ENCODE measurements at regions not wholly inside any gene's neighbourhood (a gene's known extent, or its start where the extent isn't known, plus 50 kb on each side); places are given as distances from the start of the nearest gene placed in this dataset.

GRCh38 chr2:83837823-83838222, 621.3 kb downstream of the SUCLG1 start:
- H3K79me2 ChIP-seq (ENCODE audit: insufficient read depth, low read length), result no peaks in the 10 kb centered on the region
- H3K4me3 ChIP-seq (ENCODE audit: low read length, poor library complexity, severe bottlenecking), result no peak overlapping the region
- no peak overlapping the region for H2AFZ ChIP-seq (ENCODE audit: low read length)
- no peaks in the 10 kb centered on the region for H3K9me2 ChIP-seq (replicated peaks; ENCODE audit: low read depth, low read length)
- H3F3A ChIP-seq (ENCODE audit: low read depth), result no peaks in the 10 kb centered on the region
- no peaks in the 10 kb centered on the region for H3K9me3 ChIP-seq (ENCODE audit: insufficient read depth, low read depth, low read length)
- no peak overlapping the region for H3K4me2 ChIP-seq (ENCODE audit: low read depth, low read length, poor library complexity, severe bottlenecking)
- H3K4me1 ChIP-seq (ENCODE audit: insufficient read depth, low read length, poor library complexity, severe bottlenecking), result no peaks in the 10 kb centered on the region
- H3K9ac ChIP-seq (ENCODE audit: low read depth, low read length, poor library complexity, severe bottlenecking), result no peak overlapping the region
- no peak for TF ChIP-seq EZH2phosphoT487 (IDR thresholded peaks at IDR 0.05; ENCODE audit: borderline replicate concordance)
- no peak for TF ChIP-seq CTCF (conservative IDR thresholded peaks at IDR 0.05; ENCODE audit: low read length)
- no peaks in the 10 kb centered on the region for H3K27me3 ChIP-seq (ENCODE audit: insufficient read depth, low read length, poor library complexity, severe bottlenecking)
- H3K36me3 ChIP-seq (ENCODE audit: insufficient read depth, low read length), result no peaks in the 10 kb centered on the region
- H4K20me1 ChIP-seq (ENCODE audit: insufficient read depth, low read length, poor library complexity, severe bottlenecking), result no peaks in the 10 kb centered on the region

DNA sequence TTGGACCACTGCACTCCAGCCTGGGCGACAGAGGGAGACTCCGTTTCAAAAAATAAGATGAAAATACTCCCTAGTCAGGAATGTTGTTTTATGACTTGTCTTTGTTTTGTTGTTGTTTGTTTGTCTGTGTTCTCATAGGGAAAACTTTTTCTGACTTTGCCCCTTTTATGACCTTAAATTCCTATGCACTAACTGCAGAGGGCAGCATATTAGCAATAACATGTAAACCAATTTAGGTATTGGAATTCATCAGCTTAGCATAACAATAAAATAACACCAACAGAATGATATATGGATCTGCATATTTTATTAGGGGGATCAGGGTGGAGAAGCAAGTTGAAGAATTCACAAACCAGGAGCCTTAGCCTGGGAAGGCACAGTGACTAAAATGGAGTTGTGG, 631.5 kb downstream of the SUCLG1 start:
- no peak overlapping the region for H3K9ac ChIP-seq (ENCODE audit: low read depth, low read length, poor library complexity, severe bottlenecking)
- H4K20me1 ChIP-seq (ENCODE audit: insufficient read depth, low read length, poor library complexity, severe bottlenecking), result no peaks in the 10 kb centered on the region
- no peaks in the 10 kb centered on the region for H3K79me2 ChIP-seq (ENCODE audit: insufficient read depth, low read length)
- no peak overlapping the region for H3K4me3 ChIP-seq (ENCODE audit: low read length, poor library complexity, severe bottlenecking)
- H3K4me2 ChIP-seq (ENCODE audit: low read depth, low read length, poor library complexity, severe bottlenecking), result no peak overlapping the region
- no peak overlapping the region for H2AFZ ChIP-seq (ENCODE audit: low read length)
- no peaks in the 10 kb centered on the region for H3K4me1 ChIP-seq (ENCODE audit: insufficient read depth, low read length, poor library complexity, severe bottlenecking)
- TF ChIP-seq CTCF (conservative IDR thresholded peaks at IDR 0.05; ENCODE audit: low read length) (peak; percentile 38; the same call in 1 of the 2 replicates), EZH2phosphoT487 (IDR thresholded peaks at IDR 0.05; ENCODE audit: borderline replicate concordance) (no peak)
- no peaks in the 10 kb centered on the region for H3K9me2 ChIP-seq (replicated peaks; ENCODE audit: low read depth, low read length)
- no peaks in the 10 kb centered on the region for H3F3A ChIP-seq (ENCODE audit: low read depth)
- no peaks in the 10 kb centered on the region for H3K27me3 ChIP-seq (ENCODE audit: insufficient read depth, low read length, poor library complexity, severe bottlenecking)
- H3K9me3 ChIP-seq (ENCODE audit: insufficient read depth, low read depth, low read length), result no peaks in the 10 kb centered on the region
- no peaks in the 10 kb centered on the region for H3K36me3 ChIP-seq (ENCODE audit: insufficient read depth, low read length)

DNA sequence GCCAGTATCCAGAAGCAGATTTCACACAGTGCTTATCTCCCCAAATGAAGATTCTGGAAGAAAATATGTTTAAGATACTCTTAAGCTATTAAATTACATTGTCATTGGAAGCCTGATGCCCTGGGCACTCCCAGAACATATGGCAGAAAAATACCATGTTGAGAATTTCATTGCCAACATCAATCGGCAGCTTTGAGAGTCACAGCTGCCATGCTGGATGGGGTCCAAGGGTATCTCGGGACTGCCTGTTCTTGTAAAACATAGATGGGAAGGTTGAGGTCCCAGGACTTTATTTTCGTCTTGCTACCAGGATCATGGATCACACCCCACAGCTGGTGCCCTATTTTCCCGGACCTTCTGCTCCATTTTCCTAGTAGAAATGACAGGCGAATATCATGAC, 632.5 kb downstream of the SUCLG1 start:
- TF ChIP-seq EZH2phosphoT487 (IDR thresholded peaks at IDR 0.05; ENCODE audit: borderline replicate concordance) (no peak), CTCF (conservative IDR thresholded peaks at IDR 0.05; ENCODE audit: low read length) (no peak)
- no peak overlapping the region for H2AFZ ChIP-seq (ENCODE audit: low read length)
- H3K36me3 ChIP-seq (ENCODE audit: insufficient read depth, low read length), result no peaks in the 10 kb centered on the region
- H3K4me1 ChIP-seq (ENCODE audit: insufficient read depth, low read length, poor library complexity, severe bottlenecking), result no peaks in the 10 kb centered on the region
- H3K9me2 ChIP-seq (replicated peaks; ENCODE audit: low read depth, low read length), result no peaks in the 10 kb centered on the region
- H3K27me3 ChIP-seq (ENCODE audit: insufficient read depth, low read length, poor library complexity, severe bottlenecking), result no peaks in the 10 kb centered on the region
- no peak overlapping the region for H3K4me3 ChIP-seq (ENCODE audit: low read length, poor library complexity, severe bottlenecking)
- no peaks in the 10 kb centered on the region for H4K20me1 ChIP-seq (ENCODE audit: insufficient read depth, low read length, poor library complexity, severe bottlenecking)
- no peaks in the 10 kb centered on the region for H3F3A ChIP-seq (ENCODE audit: low read depth)
- no peak overlapping the region for H3K9ac ChIP-seq (ENCODE audit: low read depth, low read length, poor library complexity, severe bottlenecking)
- no peaks in the 10 kb centered on the region for H3K9me3 ChIP-seq (ENCODE audit: insufficient read depth, low read depth, low read length)
- no peaks in the 10 kb centered on the region for H3K79me2 ChIP-seq (ENCODE audit: insufficient read depth, low read length)
- H3K4me2 ChIP-seq (ENCODE audit: low read depth, low read length, poor library complexity, severe bottlenecking), result no peak overlapping the region

Measured in Loucy (cell line).